ENCODE measurements at regions not wholly inside any gene's neighbourhood (a gene's known extent, or its start where the extent isn't known, plus 50 kb on each side); places are given as distances from the start of the nearest gene placed in this dataset.

GRCh38 chr6:27053738-27054137, 193.8 kb upstream of the PRSS16 start:
- Mint-ChIP-seq H3K36me3 (ENCODE audit: low read depth, unreplicated experiment) (no peaks in the 10 kb centered on the region), H3K27me3 (ENCODE audit: unreplicated experiment) (no peaks in the 10 kb centered on the region), H3K9me3 (ENCODE audit: unreplicated experiment) (no peaks in the 10 kb centered on the region), H3K4me3 (ENCODE audit: unreplicated experiment) (no peak overlapping the region), H3K27ac (ENCODE audit: unreplicated experiment) (no peak overlapping the region), H3K4me1 (ENCODE audit: unreplicated experiment) (peaks cover 28% of the 10 kb centered on the region)
- no peak for DNase-seq (ENCODE audit: low spot score)
- TF ChIP-seq CTCF (IDR thresholded peaks at IDR 0.05; ENCODE audit: unreplicated experiment): no peak

- H3K4me1 Mint-ChIP-seq (ENCODE audit: unreplicated experiment): peaks cover 28% of the 10 kb centered on the region
- no peak overlapping the region for H3K4me3 Mint-ChIP-seq (ENCODE audit: unreplicated experiment)
- H3K27me3 Mint-ChIP-seq (ENCODE audit: unreplicated experiment): no peaks in the 10 kb centered on the region
- no peak for DNase-seq (ENCODE audit: low spot score)
- H3K9me3 Mint-ChIP-seq (ENCODE audit: unreplicated experiment): no peaks in the 10 kb centered on the region
- no peaks in the 10 kb centered on the region for H3K36me3 Mint-ChIP-seq (ENCODE audit: low read depth, unreplicated experiment)
- no peak for TF ChIP-seq CTCF (IDR thresholded peaks at IDR 0.05; ENCODE audit: unreplicated experiment)
- no peak overlapping the region for H3K27ac Mint-ChIP-seq (ENCODE audit: unreplicated experiment)
Observed at GRCh38 chr6:27056615-27057014, 190.9 kb upstream of the PRSS16 start.

- H3K27ac Mint-ChIP-seq (ENCODE audit: unreplicated experiment): no peak overlapping the region
- H3K27me3 Mint-ChIP-seq (ENCODE audit: unreplicated experiment): no peaks in the 10 kb centered on the region
- no peaks in the 10 kb centered on the region for H3K36me3 Mint-ChIP-seq (ENCODE audit: low read depth, unreplicated experiment)
- no peak for TF ChIP-seq CTCF (IDR thresholded peaks at IDR 0.05; ENCODE audit: unreplicated experiment)
- no peak for DNase-seq (ENCODE audit: low spot score)
- peaks cover 10% of the 10 kb centered on the region for H3K4me1 Mint-ChIP-seq (ENCODE audit: unreplicated experiment)
- no peaks in the 10 kb centered on the region for H3K9me3 Mint-ChIP-seq (ENCODE audit: unreplicated experiment)
- H3K4me3 Mint-ChIP-seq (ENCODE audit: unreplicated experiment): no peak overlapping the region
Observed at GRCh38 chr6:27059621-27060425, 187.7 kb upstream of the PRSS16 start.

GRCh38 chr6:27061235-27061993, 186.1 kb upstream of the PRSS16 start:
- Mint-ChIP-seq H3K9me3 (ENCODE audit: unreplicated experiment) (no peaks in the 10 kb centered on the region), H3K4me1 (ENCODE audit: unreplicated experiment) (no peaks in the 10 kb centered on the region), H3K27me3 (ENCODE audit: unreplicated experiment) (no peaks in the 10 kb centered on the region), H3K4me3 (ENCODE audit: unreplicated experiment) (no peak overlapping the region), H3K27ac (ENCODE audit: unreplicated experiment) (no peak overlapping the region), H3K36me3 (ENCODE audit: low read depth, unreplicated experiment) (no peaks in the 10 kb centered on the region)
- TF ChIP-seq CTCF (IDR thresholded peaks at IDR 0.05; ENCODE audit: unreplicated experiment): no peak
- no peak for DNase-seq (ENCODE audit: low spot score)

- Mint-ChIP-seq H3K9me3 (ENCODE audit: unreplicated experiment) (no peaks in the 10 kb centered on the region), H3K4me1 (ENCODE audit: unreplicated experiment) (no peaks in the 10 kb centered on the region), H3K27me3 (ENCODE audit: unreplicated experiment) (no peaks in the 10 kb centered on the region), H3K36me3 (ENCODE audit: low read depth, unreplicated experiment) (no peaks in the 10 kb centered on the region), H3K4me3 (ENCODE audit: unreplicated experiment) (no peak overlapping the region), H3K27ac (ENCODE audit: unreplicated experiment) (no peak overlapping the region)
- TF ChIP-seq CTCF (IDR thresholded peaks at IDR 0.05; ENCODE audit: unreplicated experiment): no peak
- DNase-seq (ENCODE audit: low spot score): no peak
Observed at GRCh38 chr6:27062755-27063154, 184.7 kb upstream of the PRSS16 start.
